ENCODE measurements at regions not wholly inside any gene's neighbourhood (a gene's known extent, or its start where the extent isn't known, plus 50 kb on each side); places are given as distances from the start of the nearest gene placed in this dataset.

- no peaks in the 10 kb centered on the region for H3K9me3 ChIP-seq (ENCODE audit: control insufficient read depth, insufficient read depth, low read length)
- H3F3A ChIP-seq (ENCODE audit: control insufficient read depth, insufficient read depth), result no peaks in the 10 kb centered on the region
- no peaks in the 10 kb centered on the region for H3K79me2 ChIP-seq (ENCODE audit: control insufficient read depth, low read length)
- TF ChIP-seq EZH2phosphoT487 (IDR thresholded peaks at IDR 0.05; ENCODE audit: borderline replicate concordance, low read length), result no peak
- TF ChIP-seq, protein P1, sequence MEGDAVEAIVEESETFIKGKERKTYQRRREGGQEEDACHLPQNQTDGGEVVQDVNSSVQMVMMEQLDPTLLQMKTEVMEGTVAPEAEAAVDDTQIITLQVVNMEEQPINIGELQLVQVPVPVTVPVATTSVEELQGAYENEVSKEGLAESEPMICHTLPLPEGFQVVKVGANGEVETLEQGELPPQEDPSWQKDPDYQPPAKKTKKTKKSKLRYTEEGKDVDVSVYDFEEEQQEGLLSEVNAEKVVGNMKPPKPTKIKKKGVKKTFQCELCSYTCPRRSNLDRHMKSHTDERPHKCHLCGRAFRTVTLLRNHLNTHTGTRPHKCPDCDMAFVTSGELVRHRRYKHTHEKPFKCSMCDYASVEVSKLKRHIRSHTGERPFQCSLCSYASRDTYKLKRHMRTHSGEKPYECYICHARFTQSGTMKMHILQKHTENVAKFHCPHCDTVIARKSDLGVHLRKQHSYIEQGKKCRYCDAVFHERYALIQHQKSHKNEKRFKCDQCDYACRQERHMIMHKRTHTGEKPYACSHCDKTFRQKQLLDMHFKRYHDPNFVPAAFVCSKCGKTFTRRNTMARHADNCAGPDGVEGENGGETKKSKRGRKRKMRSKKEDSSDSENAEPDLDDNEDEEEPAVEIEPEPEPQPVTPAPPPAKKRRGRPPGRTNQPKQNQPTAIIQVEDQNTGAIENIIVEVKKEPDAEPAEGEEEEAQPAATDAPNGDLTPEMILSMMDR (IDR thresholded peaks at IDR 0.05; ENCODE audit: low read depth, low read length, poor library complexity, severe bottlenecking), result no peak
- no peak overlapping the region for H3K4me3 ChIP-seq (ENCODE audit: low read length)
- no peaks in the 10 kb centered on the region for H3K4me1 ChIP-seq (ENCODE audit: control insufficient read depth, low read length)
- no peak overlapping the region for H3K27ac ChIP-seq (ENCODE audit: low read depth, low read length)
- no peaks in the 10 kb centered on the region for H3K36me3 ChIP-seq (ENCODE audit: control insufficient read depth, low read length)
- no peaks in the 10 kb centered on the region for H3K27me3 ChIP-seq (ENCODE audit: control insufficient read depth, low read length)
- no peaks in the 10 kb centered on the region for H4K20me1 ChIP-seq (ENCODE audit: control insufficient read depth, insufficient read depth, low read depth, low read length)
- no peak overlapping the region for H3K4me2 ChIP-seq (ENCODE audit: low read length)
- H3K9me2 ChIP-seq (replicated peaks; ENCODE audit: control insufficient read depth, low read length), result no peaks in the 10 kb centered on the region
These were observed 317.4 kb upstream of the ETAA1 start for GRCh38 chr2:67079729-67080128.

DNA sequence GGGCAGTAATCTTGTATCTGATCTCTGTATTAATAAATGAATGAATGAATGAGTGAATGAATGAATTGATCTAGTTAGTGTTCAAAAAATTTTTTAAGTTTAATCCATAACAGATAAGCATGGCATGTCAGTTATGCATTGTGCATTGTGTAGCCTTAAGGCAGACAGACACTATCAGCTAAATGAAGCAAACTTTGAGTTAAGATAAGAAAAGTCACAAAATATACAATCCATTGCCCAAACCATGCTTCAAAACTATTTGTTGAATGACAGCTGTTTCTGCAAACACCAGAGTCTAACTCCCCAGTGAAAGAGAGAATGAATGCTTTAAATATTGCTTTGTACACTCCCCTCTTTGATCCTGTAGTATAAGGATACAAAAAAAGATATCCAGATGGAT is 314.3 kb upstream of the ETAA1 start:
- Histone ChIP-seq H3F3A (ENCODE audit: control insufficient read depth, insufficient read depth) (no peaks in the 10 kb centered on the region), H3K9me3 (ENCODE audit: control insufficient read depth, insufficient read depth, low read length) (no peaks in the 10 kb centered on the region), H3K27me3 (ENCODE audit: control insufficient read depth, low read length) (no peaks in the 10 kb centered on the region), H3K79me2 (ENCODE audit: control insufficient read depth, low read length) (no peaks in the 10 kb centered on the region), H3K4me1 (ENCODE audit: control insufficient read depth, low read length) (no peaks in the 10 kb centered on the region), H3K9me2 (replicated peaks; ENCODE audit: control insufficient read depth, low read length) (no peaks in the 10 kb centered on the region), H3K4me3 (ENCODE audit: low read length) (no peak overlapping the region), H3K27ac (ENCODE audit: low read depth, low read length) (no peak overlapping the region), H4K20me1 (ENCODE audit: control insufficient read depth, insufficient read depth, low read depth, low read length) (no peaks in the 10 kb centered on the region), H3K4me2 (ENCODE audit: low read length) (no peak overlapping the region), H3K36me3 (ENCODE audit: control insufficient read depth, low read length) (no peaks in the 10 kb centered on the region)
- TF ChIP-seq EZH2phosphoT487 (IDR thresholded peaks at IDR 0.05; ENCODE audit: borderline replicate concordance, low read length), result no peak
- TF ChIP-seq, protein P1 (IDR thresholded peaks at IDR 0.05; ENCODE audit: low read depth, low read length, poor library complexity, severe bottlenecking), result no peak

DNA sequence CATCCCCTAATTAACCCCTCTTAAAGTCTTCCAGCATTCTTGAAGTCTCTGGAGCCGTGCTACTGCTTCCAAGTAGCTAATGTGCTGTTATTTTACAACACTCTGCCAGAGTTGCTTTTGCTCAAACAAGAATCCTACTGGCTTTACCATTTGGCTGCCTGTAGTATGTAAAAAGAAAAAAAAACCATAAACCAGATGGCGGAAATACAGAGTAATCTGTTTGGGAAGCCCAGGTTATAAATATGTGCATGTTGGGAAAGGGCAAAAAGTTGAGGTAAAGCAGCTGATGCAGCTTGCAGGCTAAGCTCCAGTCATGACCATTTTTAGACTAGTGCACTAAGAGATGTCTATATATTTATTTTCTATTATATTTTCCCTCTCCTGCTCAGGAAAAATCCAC is 313.2 kb upstream of the ETAA1 start:
- Histone ChIP-seq H3K9me2 (replicated peaks; ENCODE audit: control insufficient read depth, low read length) (no peaks in the 10 kb centered on the region), H3K4me3 (ENCODE audit: low read length) (no peak overlapping the region), H3K27ac (ENCODE audit: low read depth, low read length) (no peak overlapping the region), H3K4me1 (ENCODE audit: control insufficient read depth, low read length) (no peaks in the 10 kb centered on the region), H4K20me1 (ENCODE audit: control insufficient read depth, insufficient read depth, low read depth, low read length) (no peaks in the 10 kb centered on the region), H3K79me2 (ENCODE audit: control insufficient read depth, low read length) (no peaks in the 10 kb centered on the region), H3K9me3 (ENCODE audit: control insufficient read depth, insufficient read depth, low read length) (no peaks in the 10 kb centered on the region), H3K4me2 (ENCODE audit: low read length) (no peak overlapping the region), H3K27me3 (ENCODE audit: control insufficient read depth, low read length) (no peaks in the 10 kb centered on the region), H3F3A (ENCODE audit: control insufficient read depth, insufficient read depth) (no peaks in the 10 kb centered on the region), H3K36me3 (ENCODE audit: control insufficient read depth, low read length) (no peaks in the 10 kb centered on the region)
- TF ChIP-seq, protein P1 (IDR thresholded peaks at IDR 0.05; ENCODE audit: low read depth, low read length, poor library complexity, severe bottlenecking), result no peak
- no peak for TF ChIP-seq EZH2phosphoT487 (IDR thresholded peaks at IDR 0.05; ENCODE audit: borderline replicate concordance, low read length)

DNA sequence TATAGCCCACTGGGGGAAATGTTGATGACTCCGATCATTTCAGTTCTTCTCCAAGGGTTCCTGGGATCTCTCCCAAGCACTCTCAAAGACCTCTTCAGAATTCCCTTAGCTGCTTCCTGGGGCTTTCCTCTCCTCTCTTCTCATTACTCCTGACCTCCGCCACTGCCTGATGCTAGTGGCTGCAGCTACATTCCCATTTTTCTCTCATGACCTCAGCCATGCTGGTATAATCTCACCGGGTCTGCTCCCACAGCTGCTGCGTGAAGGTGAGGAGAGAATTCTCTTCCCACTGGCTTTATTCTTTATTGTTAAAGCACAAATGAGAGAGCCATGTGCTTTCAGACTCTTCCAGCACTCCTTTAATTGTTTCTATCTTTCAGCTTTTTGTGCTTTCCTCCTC is 312.0 kb upstream of the ETAA1 start:
- Histone ChIP-seq H3K36me3 (ENCODE audit: control insufficient read depth, low read length) (no peaks in the 10 kb centered on the region), H3K27ac (ENCODE audit: low read depth, low read length) (no peak overlapping the region), H3K27me3 (ENCODE audit: control insufficient read depth, low read length) (no peaks in the 10 kb centered on the region), H4K20me1 (ENCODE audit: control insufficient read depth, insufficient read depth, low read depth, low read length) (no peaks in the 10 kb centered on the region), H3K79me2 (ENCODE audit: control insufficient read depth, low read length) (no peaks in the 10 kb centered on the region), H3K9me2 (replicated peaks; ENCODE audit: control insufficient read depth, low read length) (no peaks in the 10 kb centered on the region), H3F3A (ENCODE audit: control insufficient read depth, insufficient read depth) (no peaks in the 10 kb centered on the region), H3K4me3 (ENCODE audit: low read length) (no peak overlapping the region), H3K4me1 (ENCODE audit: control insufficient read depth, low read length) (no peaks in the 10 kb centered on the region), H3K9me3 (ENCODE audit: control insufficient read depth, insufficient read depth, low read length) (no peaks in the 10 kb centered on the region), H3K4me2 (ENCODE audit: low read length) (no peak overlapping the region)
- TF ChIP-seq EZH2phosphoT487 (IDR thresholded peaks at IDR 0.05; ENCODE audit: borderline replicate concordance, low read length), result no peak
- TF ChIP-seq, protein P1 (IDR thresholded peaks at IDR 0.05; ENCODE audit: low read depth, low read length, poor library complexity, severe bottlenecking), result no peak
